ENCODE measurements at regions not wholly inside any gene's neighbourhood (a gene's known extent, or its start where the extent isn't known, plus 50 kb on each side); places are given as distances from the start of the nearest gene placed in this dataset.

DNA sequence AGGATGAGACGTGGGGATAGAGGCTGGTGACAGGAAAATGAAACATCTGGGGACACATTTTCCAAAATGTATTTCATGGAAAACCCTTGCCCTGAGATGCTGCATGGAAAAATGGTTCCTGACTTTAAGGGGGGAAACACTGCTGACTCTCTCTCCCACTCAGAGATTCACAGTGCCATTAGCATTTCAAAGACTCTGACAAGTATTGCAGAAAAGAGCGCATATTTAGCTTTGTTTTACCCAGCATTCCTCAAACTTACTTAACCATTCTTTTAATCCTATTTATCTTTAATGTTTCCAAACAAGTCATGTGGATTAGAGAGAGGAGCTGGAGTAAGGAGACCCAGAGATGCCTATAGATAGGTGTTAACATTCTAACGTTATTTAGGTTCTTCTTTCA is 141.8 kb upstream of the DYRK2 start:
- H3K9ac ChIP-seq = no peak overlapping the region
- H4K20me1 ChIP-seq (ENCODE audit: low read depth) = no peaks in the 10 kb centered on the region
- H3K4me2 ChIP-seq = peak overlapping the region; percentile 37
- H3F3A ChIP-seq (ENCODE audit: low read depth) = no peaks in the 10 kb centered on the region
- no peaks in the 10 kb centered on the region for H3K9me3 ChIP-seq (ENCODE audit: low read depth)
- DNase-seq (ENCODE audit: low spot score) = peak; percentile 22
- Mint-ChIP-seq H3K4me1 (peaks cover 12% of the 10 kb centered on the region), H3K27ac (no peak overlapping the region), H3K27me3 (ENCODE audit: insufficient read depth, low read depth) (no peaks in the 10 kb centered on the region), H3K36me3 (no peaks in the 10 kb centered on the region), H3K9me3 (no peaks in the 10 kb centered on the region), H3K4me3 (no peak overlapping the region)
- no peak overlapping the region for H3K4me3 ChIP-seq
- peaks cover 12% of the 10 kb centered on the region for H3K4me1 ChIP-seq
- no peaks in the 10 kb centered on the region for H3K27me3 ChIP-seq
- TF ChIP-seq EZH2 (IDR thresholded peaks at IDR 0.05) (no peak), EZH2phosphoT487 (IDR thresholded peaks at IDR 0.05) (no peak)
- TF ChIP-seq, protein P1, sequence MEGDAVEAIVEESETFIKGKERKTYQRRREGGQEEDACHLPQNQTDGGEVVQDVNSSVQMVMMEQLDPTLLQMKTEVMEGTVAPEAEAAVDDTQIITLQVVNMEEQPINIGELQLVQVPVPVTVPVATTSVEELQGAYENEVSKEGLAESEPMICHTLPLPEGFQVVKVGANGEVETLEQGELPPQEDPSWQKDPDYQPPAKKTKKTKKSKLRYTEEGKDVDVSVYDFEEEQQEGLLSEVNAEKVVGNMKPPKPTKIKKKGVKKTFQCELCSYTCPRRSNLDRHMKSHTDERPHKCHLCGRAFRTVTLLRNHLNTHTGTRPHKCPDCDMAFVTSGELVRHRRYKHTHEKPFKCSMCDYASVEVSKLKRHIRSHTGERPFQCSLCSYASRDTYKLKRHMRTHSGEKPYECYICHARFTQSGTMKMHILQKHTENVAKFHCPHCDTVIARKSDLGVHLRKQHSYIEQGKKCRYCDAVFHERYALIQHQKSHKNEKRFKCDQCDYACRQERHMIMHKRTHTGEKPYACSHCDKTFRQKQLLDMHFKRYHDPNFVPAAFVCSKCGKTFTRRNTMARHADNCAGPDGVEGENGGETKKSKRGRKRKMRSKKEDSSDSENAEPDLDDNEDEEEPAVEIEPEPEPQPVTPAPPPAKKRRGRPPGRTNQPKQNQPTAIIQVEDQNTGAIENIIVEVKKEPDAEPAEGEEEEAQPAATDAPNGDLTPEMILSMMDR (IDR thresholded peaks at IDR 0.05) = no peak
- H3K79me2 ChIP-seq (ENCODE audit: low read depth) = no peaks in the 10 kb centered on the region
- peak overlapping the region; percentile 77 for H2AFZ ChIP-seq (replicated peaks)
- no peaks in the 10 kb centered on the region for H3K36me3 ChIP-seq
- no peak overlapping the region for H3K27ac ChIP-seq

DNA sequence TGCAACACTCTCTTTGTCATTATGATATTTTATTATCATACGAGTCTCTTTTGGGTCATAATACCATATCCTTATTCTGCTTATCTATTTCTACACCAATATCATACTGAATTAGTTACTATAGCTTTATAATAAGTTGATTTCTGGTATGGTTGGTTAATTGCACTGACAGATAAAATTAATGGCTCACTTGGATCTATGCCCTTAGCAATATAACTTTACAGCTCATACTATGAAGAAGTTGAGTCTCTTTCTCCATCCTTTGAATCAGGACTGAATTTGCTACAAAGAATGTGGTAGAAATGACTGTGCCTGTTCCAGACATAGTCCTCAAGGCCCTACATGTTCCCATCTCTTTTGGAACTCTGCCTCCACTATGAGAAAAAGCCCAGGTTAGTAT is 139.7 kb upstream of the DYRK2 start:
- H3K4me3 Mint-ChIP-seq = no peak overlapping the region
- TF ChIP-seq, protein P1 (IDR thresholded peaks at IDR 0.05) = no peak
- TF ChIP-seq EZH2phosphoT487 (IDR thresholded peaks at IDR 0.05) (no peak), EZH2 (IDR thresholded peaks at IDR 0.05) (no peak)
- Histone ChIP-seq H2AFZ (replicated peaks) (no peak overlapping the region), H3K79me2 (ENCODE audit: low read depth) (no peaks in the 10 kb centered on the region), H3K9ac (no peak overlapping the region), H3K27me3 (no peaks in the 10 kb centered on the region), H3K4me3 (no peak overlapping the region), H3K36me3 (no peaks in the 10 kb centered on the region), H3K4me2 (no peak overlapping the region), H3K27ac (no peak overlapping the region), H3K9me3 (ENCODE audit: low read depth) (no peaks in the 10 kb centered on the region), H4K20me1 (ENCODE audit: low read depth) (no peaks in the 10 kb centered on the region), H3K4me1 (peaks cover 12% of the 10 kb centered on the region), H3F3A (ENCODE audit: low read depth) (no peaks in the 10 kb centered on the region)
- DNase-seq (ENCODE audit: low spot score) = no peak
- H3K27ac Mint-ChIP-seq = no peak overlapping the region
- H3K9me3 Mint-ChIP-seq = no peaks in the 10 kb centered on the region
- H3K4me1 Mint-ChIP-seq = peaks cover 12% of the 10 kb centered on the region
- no peaks in the 10 kb centered on the region for H3K36me3 Mint-ChIP-seq
- no peaks in the 10 kb centered on the region for H3K27me3 Mint-ChIP-seq (ENCODE audit: insufficient read depth, low read depth)

DNA sequence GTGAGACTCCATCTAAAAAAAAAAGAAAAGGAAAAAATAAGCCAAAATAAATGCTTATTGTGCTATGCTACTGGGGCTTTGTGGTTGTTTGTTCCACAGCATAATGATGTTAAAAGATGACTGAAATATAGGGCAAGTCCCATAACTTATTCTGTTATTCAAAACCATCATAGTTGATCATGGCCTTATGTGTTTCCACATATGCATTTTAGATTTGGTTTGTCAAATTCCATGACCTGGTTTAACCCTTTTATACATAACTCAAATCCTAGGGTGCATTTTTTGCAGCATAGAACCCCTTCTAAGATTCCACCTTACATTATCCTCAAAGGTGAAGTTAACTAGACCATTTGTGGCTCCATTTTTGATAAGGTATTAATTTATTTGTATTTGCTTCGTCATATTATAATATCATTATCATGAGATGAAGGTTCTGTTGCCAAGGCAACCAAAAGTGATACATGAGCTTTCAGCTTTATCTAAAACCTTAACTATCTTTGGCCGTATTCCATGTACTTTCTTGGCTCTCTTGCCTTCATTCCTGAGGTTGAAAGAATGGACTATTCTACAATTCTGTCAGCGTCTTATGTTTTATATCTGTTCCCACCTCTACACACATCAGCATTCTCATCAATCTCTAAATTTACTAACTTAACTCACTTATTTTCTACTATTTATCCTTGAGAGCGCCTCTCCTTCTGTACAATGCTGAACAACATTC is 138.7 kb upstream of the DYRK2 start:
- Mint-ChIP-seq H3K27me3 (ENCODE audit: insufficient read depth, low read depth) (no peaks in the 10 kb centered on the region), H3K36me3 (no peaks in the 10 kb centered on the region), H3K4me3 (no peak overlapping the region), H3K27ac (no peak overlapping the region), H3K4me1 (peaks cover 12% of the 10 kb centered on the region), H3K9me3 (no peaks in the 10 kb centered on the region)
- TF ChIP-seq EZH2 (IDR thresholded peaks at IDR 0.05) (no peak), EZH2phosphoT487 (IDR thresholded peaks at IDR 0.05) (no peak)
- TF ChIP-seq, protein P1 (IDR thresholded peaks at IDR 0.05) = no peak
- no peaks in the 10 kb centered on the region for H3K36me3 ChIP-seq
- H3K9me3 ChIP-seq (ENCODE audit: low read depth) = no peaks in the 10 kb centered on the region
- H3K4me2 ChIP-seq = no peak overlapping the region
- no peak overlapping the region for H3K9ac ChIP-seq
- DNase-seq (ENCODE audit: low spot score) = no peak
- peaks cover 19% of the 10 kb centered on the region for H3K4me1 ChIP-seq
- H3K27me3 ChIP-seq = no peaks in the 10 kb centered on the region
- H3F3A ChIP-seq (ENCODE audit: low read depth) = no peaks in the 10 kb centered on the region
- no peak overlapping the region for H2AFZ ChIP-seq (replicated peaks)
- no peak overlapping the region for H3K4me3 ChIP-seq
- no peaks in the 10 kb centered on the region for H3K79me2 ChIP-seq (ENCODE audit: low read depth)
- H3K27ac ChIP-seq = no peak overlapping the region
- no peaks in the 10 kb centered on the region for H4K20me1 ChIP-seq (ENCODE audit: low read depth)
